Ishikawa (cell line): ENCODE measurements at regions not wholly inside any gene's neighbourhood (a gene's known extent, or its start where the extent isn't known, plus 50 kb on each side); places are given as distances from the start of the nearest gene placed in this dataset.

Experiments
- CEBPB ChIP-seq: IDR thresholded peaks from 2 replicates; pipeline ENCODE4 v1.6.1; 2012
- CREB1 ChIP-seq: IDR thresholded peaks from 2 replicates; pipeline ENCODE4 v1.6.1; 2012; ENCODE audit warnings: low read depth
- EGR1 ChIP-seq: IDR thresholded peaks from 2 replicates; pipeline ENCODE4 v1.6.1; 2012
- EP300 ChIP-seq: IDR thresholded peaks from 2 replicates; pipeline ENCODE4 v1.6.1; 2012; ENCODE audit warnings: borderline replicate concordance
- FOXM1 ChIP-seq: IDR thresholded peaks from 2 replicates; pipeline ENCODE4 v1.6.1; 2012; ENCODE audit warnings: low read depth, borderline replicate concordance
- MAX ChIP-seq: IDR thresholded peaks from 2 replicates; pipeline ENCODE4 v1.6.1; 2012
- NFIC ChIP-seq: IDR thresholded peaks from 2 replicates; pipeline ENCODE4 v1.6.1; 2012
- RAD21 ChIP-seq: IDR thresholded peaks from 2 replicates; pipeline ENCODE4 v1.6.1; 2012; ENCODE audit warnings: low read depth
- TAF1 ChIP-seq: IDR thresholded peaks from 2 replicates; pipeline ENCODE4 v1.6.1; 2012; ENCODE audit warnings: low read depth, mild to moderate bottlenecking
- TCF12 ChIP-seq: IDR thresholded peaks from 2 replicates; pipeline ENCODE4 v1.6.1; 2012; ENCODE audit warnings: low read depth
- TEAD4 ChIP-seq: IDR thresholded peaks from 2 replicates; pipeline ENCODE4 v1.6.1; 2012
- USF1 ChIP-seq: IDR thresholded peaks from 2 replicates; pipeline ENCODE4 v1.6.1; 2012
- YY1 ChIP-seq: IDR thresholded peaks from 2 replicates; pipeline ENCODE4 v1.6.1; 2012; ENCODE audit warnings: low read depth
- ZBTB7A ChIP-seq: IDR thresholded peaks from 2 replicates; pipeline ENCODE4 v1.6.1; 2012; ENCODE audit warnings: low read depth
- TF ChIP-seq, protein P1 (sequence below): IDR thresholded peaks from 2 replicates; pipeline ENCODE4 v1.6.1; 2012; ENCODE audit warnings: low read depth, mild to moderate bottlenecking

- no peak for TF ChIP-seq NFIC
- TF ChIP-seq ZBTB7A, result no peak
Measured at GRCh38 chr7:67917437-67917755, 920.8 kb downstream of the TYW1 start.

DNA sequence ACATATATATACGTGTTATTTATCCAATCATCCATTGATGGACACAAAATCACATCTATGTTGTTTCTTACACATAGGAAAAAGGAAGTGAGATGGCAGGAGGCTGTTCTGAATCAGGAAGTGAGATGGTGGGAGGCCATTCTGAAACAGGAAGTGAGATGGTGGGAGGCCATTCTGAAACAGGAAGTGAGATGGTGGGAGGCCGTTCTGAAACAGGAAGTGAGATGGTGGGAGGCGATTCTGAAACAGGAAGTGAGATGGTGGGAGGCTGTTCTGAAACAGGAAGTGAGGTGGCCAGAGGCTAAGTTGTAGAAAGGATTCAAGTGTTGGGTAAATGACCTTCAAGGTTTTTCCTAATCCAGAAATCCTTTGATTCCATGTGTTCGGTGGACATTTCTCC, 921.5 kb downstream of the TYW1 start:
- TF ChIP-seq ZBTB7A, result no peak

- TF ChIP-seq TAF1, result no peak
- no peak for TF ChIP-seq CREB1
- no peak for TF ChIP-seq MAX
- TF ChIP-seq, protein P1, sequence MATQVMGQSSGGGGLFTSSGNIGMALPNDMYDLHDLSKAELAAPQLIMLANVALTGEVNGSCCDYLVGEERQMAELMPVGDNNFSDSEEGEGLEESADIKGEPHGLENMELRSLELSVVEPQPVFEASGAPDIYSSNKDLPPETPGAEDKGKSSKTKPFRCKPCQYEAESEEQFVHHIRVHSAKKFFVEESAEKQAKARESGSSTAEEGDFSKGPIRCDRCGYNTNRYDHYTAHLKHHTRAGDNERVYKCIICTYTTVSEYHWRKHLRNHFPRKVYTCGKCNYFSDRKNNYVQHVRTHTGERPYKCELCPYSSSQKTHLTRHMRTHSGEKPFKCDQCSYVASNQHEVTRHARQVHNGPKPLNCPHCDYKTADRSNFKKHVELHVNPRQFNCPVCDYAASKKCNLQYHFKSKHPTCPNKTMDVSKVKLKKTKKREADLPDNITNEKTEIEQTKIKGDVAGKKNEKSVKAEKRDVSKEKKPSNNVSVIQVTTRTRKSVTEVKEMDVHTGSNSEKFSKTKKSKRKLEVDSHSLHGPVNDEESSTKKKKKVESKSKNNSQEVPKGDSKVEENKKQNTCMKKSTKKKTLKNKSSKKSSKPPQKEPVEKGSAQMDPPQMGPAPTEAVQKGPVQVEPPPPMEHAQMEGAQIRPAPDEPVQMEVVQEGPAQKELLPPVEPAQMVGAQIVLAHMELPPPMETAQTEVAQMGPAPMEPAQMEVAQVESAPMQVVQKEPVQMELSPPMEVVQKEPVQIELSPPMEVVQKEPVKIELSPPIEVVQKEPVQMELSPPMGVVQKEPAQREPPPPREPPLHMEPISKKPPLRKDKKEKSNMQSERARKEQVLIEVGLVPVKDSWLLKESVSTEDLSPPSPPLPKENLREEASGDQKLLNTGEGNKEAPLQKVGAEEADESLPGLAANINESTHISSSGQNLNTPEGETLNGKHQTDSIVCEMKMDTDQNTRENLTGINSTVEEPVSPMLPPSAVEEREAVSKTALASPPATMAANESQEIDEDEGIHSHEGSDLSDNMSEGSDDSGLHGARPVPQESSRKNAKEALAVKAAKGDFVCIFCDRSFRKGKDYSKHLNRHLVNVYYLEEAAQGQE, result no peak
- no peak for TF ChIP-seq TEAD4
- no peak for TF ChIP-seq EGR1
- no peak for TF ChIP-seq YY1
- no peak for TF ChIP-seq ZBTB7A
- TF ChIP-seq RAD21, result no peak
- no peak for TF ChIP-seq TCF12
- TF ChIP-seq EP300, result no peak
- TF ChIP-seq NFIC, result no peak
- no peak for TF ChIP-seq FOXM1
- TF ChIP-seq CEBPB, result no peak
- TF ChIP-seq USF1, result no peak
Measured at GRCh38 chr7:67923286-67923685, 926.7 kb downstream of the TYW1 start.

- TF ChIP-seq NFIC (no peak), EGR1 (no peak), RAD21 (no peak), TAF1 (no peak), MAX (no peak), YY1 (no peak), TCF12 (no peak), CEBPB (no peak), ZBTB7A (no peak), TEAD4 (no peak), CREB1 (no peak), USF1 (no peak), EP300 (no peak), FOXM1 (no peak)
- TF ChIP-seq, protein P1, result no peak
Measured at GRCh38 chr7:67928141-67928540, 931.5 kb downstream of the TYW1 start.

GRCh38 chr7:67940400-67940799, 943.8 kb downstream of the TYW1 start:
- TF ChIP-seq RAD21, result no peak
- no peak for TF ChIP-seq CEBPB
- TF ChIP-seq, protein P1, result no peak
- TF ChIP-seq FOXM1, result no peak
- no peak for TF ChIP-seq EGR1
- no peak for TF ChIP-seq MAX
- TF ChIP-seq YY1, result no peak
- no peak for TF ChIP-seq NFIC
- no peak for TF ChIP-seq EP300
- TF ChIP-seq TAF1, result no peak
- no peak for TF ChIP-seq TCF12
- no peak for TF ChIP-seq CREB1
- TF ChIP-seq TEAD4, result no peak
- TF ChIP-seq USF1, result no peak
- no peak for TF ChIP-seq ZBTB7A
